SKM-1 treated with dmso at 0.1 percent for 144 hours (cell line): ENCODE measurements at regions not wholly inside any gene's neighbourhood (a gene's known extent, or its start where the extent isn't known, plus 50 kb on each side); places are given as distances from the start of the nearest gene placed in this dataset.

ENCODE experiments used
- DNase-seq: peaks from one replicate; lab custom pipeline; 2025; ENCODE audit not compliant: unreplicated experiment; lab: John Stamatoyannopoulos, UW

GRCh38 chr7:31175672-31176071 lies 123.6 kb downstream of the ADCYAP1R1 start:
- DNase-seq = peak; percentile 6

- DNase-seq = no peak
Measured at GRCh38 chr7:31171984-31172383, 119.9 kb downstream of the ADCYAP1R1 start.

- no peak for DNase-seq
Measured at GRCh38 chr7:31171216-31171785, 119.2 kb downstream of the ADCYAP1R1 start.
